GM18867 (cell line): ENCODE measurements at regions not wholly inside any gene's neighbourhood (a gene's known extent, or its start where the extent isn't known, plus 50 kb on each side); places are given as distances from the start of the nearest gene placed in this dataset.

ENCODE experiments used
- ATAC-seq: cut with Tn5 transposase; IDR thresholded peaks from one replicate; pipeline ENCODE4 v1.9.1; 2021; ENCODE audit warnings: mild to moderate bottlenecking, moderate library complexity; ENCODE audit not compliant: unreplicated experiment

GRCh38 chr14:53896726-53897125, 59.9 kb downstream of the BMP4 start:
- no peak for ATAC-seq

- peak; percentile 67 for ATAC-seq
Observed at GRCh38 chr14:53894456-53894855, 62.2 kb downstream of the BMP4 start.

- peak; percentile 50 for ATAC-seq
Observed at GRCh38 chr14:53893374-53893773, 63.3 kb downstream of the BMP4 start.

GRCh38 chr14:53890611-53891101, 66.0 kb downstream of the BMP4 start:
- ATAC-seq: no peak

- no peak for ATAC-seq
Observed at GRCh38 chr14:53888535-53889386, 67.9 kb downstream of the BMP4 start.

GRCh38 chr14:53885136-53885640, 71.4 kb downstream of the BMP4 start:
- no peak for ATAC-seq

- no peak for ATAC-seq
Observed at GRCh38 chr14:53884601-53885000, 72.0 kb downstream of the BMP4 start.

GRCh38 chr14:53883739-53884138, 72.9 kb downstream of the BMP4 start:
- no peak for ATAC-seq

- ATAC-seq: no peak
Observed at GRCh38 chr14:53882684-53883083, 73.9 kb downstream of the BMP4 start.

GRCh38 chr14:53881921-53882320, 74.7 kb downstream of the BMP4 start:
- ATAC-seq: no peak

GRCh38 chr14:53881161-53881871, 75.3 kb downstream of the BMP4 start:
- no peak for ATAC-seq

GRCh38 chr14:53880761-53881160, 75.9 kb downstream of the BMP4 start:
- ATAC-seq: no peak

GRCh38 chr14:53879747-53880146, 76.9 kb downstream of the BMP4 start:
- no peak for ATAC-seq

- ATAC-seq: no peak
Observed at GRCh38 chr14:53879022-53879686, 77.5 kb downstream of the BMP4 start.

- ATAC-seq: no peak
Observed at GRCh38 chr14:53875324-53875897, 81.2 kb downstream of the BMP4 start.

- ATAC-seq: no peak
Observed at GRCh38 chr14:53874704-53875103, 81.9 kb downstream of the BMP4 start.

GRCh38 chr14:53872681-53873089, 83.9 kb downstream of the BMP4 start:
- no peak for ATAC-seq

- no peak for ATAC-seq
Observed at GRCh38 chr14:53871951-53872350, 84.7 kb downstream of the BMP4 start.

GRCh38 chr14:53871011-53871410, 85.6 kb downstream of the BMP4 start:
- ATAC-seq: no peak

GRCh38 chr14:53865711-53866110, 90.9 kb downstream of the BMP4 start:
- no peak for ATAC-seq

GRCh38 chr14:53861781-53862180, 94.8 kb downstream of the BMP4 start:
- no peak for ATAC-seq
